SW480 (cell line): ENCODE measurements at regions not wholly inside any gene's neighbourhood (a gene's known extent, or its start where the extent isn't known, plus 50 kb on each side); places are given as distances from the start of the nearest gene placed in this dataset.

Experiments used
- DNase-seq: peaks from one replicate; pipeline ENCODE4 v3.0.0-alpha.2; 2016; ENCODE audit warnings: low spot score

DNA sequence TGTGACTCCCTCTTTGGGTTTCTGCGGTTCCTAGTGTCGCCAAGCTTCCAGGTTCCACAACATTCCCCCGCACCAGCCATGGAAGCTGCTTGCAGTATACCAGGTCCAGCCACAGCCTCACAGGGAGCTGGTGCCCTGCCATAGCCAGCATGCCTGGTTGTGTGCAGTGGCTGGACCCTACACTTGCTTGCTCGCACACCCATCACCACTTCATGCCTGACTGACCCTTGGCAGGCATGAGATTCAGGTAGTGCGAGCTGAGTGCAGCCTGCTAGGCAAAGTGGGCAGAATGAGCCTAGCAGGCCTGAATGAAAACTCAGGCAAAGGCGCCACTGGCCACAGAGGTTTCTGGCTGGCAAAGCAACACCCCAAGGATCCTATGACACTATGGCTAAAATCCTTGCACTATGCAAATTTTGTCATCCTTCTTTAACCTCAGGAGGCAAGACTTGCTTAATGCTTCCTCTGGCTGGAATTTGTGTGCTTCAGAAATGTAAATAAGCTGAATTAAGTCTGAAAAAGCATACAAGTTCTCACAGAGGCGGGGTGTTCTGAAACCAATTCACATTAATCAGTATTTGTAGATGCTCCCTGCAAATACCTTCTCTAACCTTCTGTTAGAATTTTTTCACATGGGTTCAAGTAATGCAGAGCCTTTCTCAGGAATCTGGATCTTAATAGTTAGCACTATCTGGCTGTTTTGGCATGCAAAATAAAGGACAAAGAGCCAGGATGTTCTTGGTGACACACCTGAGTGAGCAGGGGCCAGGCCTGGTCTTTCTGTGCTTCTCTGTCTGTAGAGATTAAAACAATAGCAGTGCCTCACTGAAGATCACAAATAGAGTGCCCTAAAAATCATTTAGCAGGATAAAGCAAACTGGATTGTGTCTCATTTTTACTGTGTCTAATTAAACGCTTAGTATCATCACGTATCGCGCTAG, 256.9 kb downstream of the GPATCH2 start:
- no peak for DNase-seq

DNA sequence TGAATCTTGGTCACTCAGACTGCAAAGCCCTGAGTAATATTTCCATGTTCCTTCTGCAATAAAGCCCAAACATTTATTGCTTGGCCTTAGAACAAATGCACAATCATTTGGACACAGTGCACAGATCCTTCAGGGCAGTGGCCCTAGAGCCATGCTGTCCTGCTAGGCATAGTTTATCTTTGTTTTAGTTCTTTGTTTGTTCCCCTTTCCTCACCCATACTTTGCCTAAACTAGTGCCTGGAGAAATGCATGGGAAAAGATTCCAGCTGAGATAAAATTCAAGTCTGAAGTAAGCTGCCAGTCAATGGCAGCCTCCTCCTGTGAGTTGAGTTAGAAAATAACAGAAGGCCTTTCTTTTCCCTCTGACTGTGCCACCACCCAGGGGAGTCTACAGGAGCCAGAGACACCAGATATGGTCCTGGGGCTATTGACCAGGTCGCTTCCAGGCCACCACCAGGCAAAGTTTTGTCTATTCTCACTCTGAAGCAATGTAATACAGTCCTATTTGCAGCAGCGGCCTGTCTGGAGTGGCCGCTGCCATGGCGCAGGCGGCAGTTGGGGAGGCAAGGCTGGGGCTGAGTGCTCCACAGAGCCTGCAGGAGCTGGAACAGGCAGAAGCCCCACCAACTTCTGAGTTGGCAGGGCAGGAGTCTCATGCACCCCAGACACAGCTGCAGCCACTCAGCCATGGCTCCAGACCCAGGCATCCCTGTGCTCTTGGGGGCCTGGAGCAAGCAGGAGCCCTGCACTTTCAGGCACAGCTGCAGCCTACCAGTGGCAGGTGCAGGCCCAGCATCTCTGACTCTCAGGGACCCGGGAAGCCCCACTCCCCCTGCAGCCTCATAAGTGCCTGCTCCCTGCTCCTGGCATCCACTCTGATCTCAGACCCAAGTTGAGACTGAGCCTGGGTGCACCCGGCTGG, 258.6 kb downstream of the GPATCH2 start:
- no peak for DNase-seq

DNA sequence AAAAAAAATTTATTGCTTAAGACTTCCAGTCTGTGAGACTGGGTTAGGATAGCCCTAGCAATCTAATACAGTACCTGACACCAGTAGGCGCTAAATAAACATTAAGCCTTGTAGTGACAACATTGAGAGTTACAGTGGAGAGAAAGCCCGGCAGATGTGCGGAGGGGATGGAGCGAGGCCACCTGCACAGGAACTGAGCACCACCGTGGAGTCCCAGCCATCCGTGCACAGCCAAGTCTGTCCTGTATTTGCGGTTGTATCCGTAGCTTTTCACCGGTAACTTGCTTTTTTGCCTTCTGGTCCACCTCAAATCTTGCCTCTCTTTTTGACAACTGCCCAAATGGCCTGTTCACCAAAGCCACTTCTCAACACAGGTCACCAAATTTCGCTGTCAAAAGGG, 260.1 kb downstream of the GPATCH2 start:
- no peak for DNase-seq

DNA sequence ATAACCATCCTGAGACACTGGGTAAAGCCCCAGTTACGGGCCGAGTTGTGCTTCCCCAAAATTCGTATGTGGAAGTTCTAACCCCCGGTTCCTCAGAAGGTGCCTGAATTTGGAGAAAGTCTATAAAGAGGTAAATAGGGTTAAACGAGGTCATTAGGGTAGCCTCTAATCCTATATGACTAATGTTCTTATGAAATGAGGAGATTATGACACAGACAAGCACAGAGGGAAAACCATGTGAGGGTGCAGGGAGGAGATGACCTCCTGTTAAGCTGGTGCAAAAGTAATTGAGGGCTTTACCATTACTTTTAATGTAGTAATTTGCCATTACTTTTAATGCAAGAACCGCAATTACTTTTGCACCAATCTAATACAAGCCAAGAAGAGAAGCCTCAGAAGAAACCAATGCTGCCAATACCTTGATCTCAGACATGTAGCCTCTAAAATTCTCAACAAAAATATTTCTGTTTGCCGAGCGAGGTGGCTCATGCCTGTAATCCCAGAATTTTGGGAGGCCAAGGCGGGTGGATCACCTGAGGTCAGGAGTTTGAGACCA, 260.8 kb downstream of the GPATCH2 start:
- no peak for DNase-seq

DNA sequence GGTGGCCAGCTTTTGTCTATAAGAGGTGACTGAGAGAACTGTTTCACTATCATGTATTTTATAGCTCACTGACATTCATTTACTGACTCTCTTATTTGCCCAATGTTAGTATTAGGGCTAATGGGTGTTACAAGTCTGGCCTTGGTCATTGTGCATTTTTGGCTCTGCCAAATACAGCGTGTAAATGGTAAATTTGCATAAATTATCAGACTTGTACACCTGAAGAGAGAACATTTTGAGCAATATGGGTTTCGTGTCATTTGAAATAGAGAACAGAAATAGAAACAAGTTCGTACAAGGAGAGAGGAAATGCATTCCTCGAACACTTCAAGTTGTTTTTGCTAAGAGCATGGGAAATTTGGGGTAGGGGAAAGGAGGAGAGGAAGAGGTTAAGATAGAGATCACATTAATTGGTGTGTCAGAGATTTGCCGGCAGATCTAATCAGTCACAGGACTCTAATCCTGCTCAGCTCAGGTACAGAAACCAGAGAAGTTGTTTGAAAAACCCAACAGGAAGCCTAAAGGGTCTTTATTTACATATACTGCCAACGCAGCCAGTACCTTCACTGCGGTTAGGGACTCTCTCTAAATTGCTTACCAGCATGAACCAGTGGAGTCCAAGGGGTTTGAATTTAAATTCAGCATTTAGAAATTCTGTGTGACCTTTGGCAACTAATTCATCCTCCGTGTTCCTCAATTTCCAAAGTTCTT, 261.5 kb downstream of the GPATCH2 start:
- DNase-seq: no peak

DNA sequence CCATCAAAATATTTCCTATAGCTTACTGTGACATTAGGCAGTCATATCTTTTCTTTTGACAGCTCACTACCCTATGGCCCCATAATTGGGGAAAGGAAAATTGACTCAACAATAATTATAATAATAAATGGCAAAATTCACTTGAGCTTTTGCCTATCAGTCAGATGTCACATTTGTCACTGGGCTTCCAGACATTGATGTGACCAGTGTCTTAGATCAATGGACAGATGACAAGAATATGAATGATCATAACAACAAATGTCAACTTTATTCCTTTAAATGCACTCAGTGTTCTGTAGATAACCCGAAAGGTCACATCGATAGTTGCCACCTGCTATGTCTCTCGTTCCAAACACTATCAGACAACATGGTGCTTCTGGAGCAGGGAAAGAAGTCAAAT, 266.7 kb downstream of the GPATCH2 start:
- DNase-seq: no peak

DNA sequence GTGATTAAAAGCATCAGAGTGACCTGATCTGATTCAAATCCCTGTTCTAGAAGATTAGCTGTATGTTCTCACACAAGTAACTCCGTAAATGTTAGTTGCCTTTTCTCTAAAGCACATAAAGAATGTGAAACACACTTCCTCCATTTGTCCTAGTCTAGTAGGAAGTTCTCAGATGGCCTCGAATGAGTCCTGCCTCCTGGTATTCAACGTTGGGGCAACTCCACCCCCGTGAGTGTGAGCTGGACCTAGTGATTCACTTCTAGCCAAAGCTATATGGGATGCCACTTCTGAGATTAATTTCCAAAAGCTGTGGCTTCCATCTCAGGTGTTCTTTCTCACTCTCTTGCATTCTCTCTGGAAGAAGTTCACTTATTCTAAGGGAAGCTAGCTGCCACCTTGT, 267.6 kb downstream of the GPATCH2 start:
- DNase-seq: no peak

DNA sequence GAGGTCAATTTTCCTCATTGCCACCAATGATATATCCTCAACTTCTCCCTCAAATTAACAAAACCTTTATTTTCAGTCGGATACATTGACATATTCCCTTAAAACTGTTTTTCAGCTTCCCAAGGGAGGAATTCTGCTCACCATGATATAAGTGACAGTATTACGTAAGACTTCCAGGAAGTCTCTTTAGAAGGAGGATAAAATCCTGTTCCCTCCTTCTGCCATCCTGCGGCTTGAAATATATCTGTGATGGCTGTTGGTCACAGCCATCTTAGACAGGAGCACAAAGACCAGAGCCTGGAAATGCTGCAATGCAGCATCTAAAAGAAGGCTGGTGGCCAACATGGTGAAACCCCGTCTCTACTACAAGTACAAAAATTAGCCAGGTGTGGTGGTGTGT, 270.4 kb downstream of the GPATCH2 start:
- no peak for DNase-seq

DNA sequence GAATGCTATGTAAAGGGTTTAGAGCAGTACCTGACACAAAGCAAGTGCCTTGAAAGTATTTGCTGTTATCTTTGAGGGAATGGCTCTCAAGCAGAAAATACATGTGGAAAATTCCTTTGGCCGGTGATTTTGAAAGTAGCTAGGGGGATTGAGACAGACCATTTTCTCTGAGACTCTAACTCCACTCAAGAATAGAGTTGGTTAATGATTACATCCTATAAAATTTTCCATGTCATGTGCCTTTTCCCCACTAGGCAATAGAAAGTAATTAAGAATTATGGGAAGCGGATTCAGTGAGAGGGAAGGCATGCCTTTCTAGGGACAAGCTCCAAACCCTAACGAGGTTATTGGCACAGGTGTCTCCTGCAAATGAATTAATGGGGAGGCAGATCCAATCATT, 276.0 kb downstream of the GPATCH2 start:
- DNase-seq: no peak

DNA sequence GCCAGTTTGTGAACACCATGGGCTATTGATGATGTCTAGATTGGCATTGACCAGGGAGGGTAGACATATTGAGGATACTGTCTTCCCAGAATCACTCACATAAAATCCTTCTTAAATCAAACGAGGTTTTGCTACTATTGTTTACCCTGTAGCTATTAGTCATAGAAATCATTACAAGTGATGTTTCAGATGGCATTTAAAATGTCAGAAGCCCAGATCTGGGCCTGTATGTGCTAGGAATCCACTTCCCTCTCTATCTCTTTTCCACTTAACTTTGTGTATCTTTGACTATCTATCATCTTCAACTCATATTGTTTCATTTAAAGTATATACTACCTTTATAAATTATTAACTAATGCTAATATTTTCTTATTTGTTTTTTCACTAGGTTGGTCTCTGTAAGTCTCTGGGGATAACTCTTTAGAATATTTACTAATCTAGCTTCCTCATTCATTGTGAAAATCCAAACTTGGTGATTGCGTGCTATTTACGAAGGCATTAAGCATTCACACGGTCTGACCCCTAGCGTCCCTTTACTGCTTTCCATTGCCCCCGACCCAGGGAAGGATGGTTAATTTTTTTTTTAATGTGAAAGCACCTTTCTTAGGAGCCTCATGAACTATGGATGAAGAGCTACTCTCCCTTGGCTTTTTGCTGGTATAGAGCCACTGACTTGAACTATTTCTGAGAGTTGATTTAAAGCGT, 281.8 kb downstream of the GPATCH2 start:
- DNase-seq: no peak

DNA sequence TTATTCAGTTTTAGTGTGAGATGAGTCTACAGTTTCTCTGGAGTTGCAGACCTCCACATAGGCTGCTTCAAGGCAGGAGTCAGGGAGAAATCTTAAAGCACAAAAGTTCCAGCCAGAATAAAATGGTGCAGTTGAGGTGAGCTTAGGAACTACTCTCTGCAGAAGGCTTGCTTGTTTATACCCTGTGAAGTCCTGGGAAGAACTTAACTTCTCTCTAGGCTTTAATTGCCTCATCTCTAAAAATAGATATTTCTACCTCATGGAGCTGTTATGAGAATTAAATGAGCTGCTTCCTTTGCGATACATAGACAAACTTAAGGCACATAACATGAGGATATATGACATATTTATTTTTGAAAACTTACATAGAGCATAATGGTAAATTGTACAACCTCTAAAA, 286.2 kb downstream of the GPATCH2 start:
- no peak for DNase-seq

DNA sequence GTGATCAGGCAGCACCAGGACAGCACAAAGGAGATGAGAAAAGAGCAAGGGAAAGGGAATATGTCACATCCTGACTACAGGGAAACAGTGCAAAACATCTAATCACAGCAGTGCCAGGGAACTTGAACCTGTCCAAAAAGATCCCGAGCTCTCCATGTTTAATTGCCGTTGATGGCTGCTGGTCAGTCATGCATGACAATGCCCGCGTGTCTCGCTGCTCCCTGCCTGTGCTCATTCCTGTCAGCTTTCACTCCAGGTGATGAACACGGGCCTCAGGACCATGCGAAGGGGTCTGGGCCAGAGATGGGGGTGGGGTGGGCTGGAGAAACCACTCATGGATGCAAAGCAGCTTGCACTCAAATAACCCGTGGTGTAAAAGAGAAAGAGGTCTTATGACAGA, 287.0 kb downstream of the GPATCH2 start:
- no peak for DNase-seq

DNA sequence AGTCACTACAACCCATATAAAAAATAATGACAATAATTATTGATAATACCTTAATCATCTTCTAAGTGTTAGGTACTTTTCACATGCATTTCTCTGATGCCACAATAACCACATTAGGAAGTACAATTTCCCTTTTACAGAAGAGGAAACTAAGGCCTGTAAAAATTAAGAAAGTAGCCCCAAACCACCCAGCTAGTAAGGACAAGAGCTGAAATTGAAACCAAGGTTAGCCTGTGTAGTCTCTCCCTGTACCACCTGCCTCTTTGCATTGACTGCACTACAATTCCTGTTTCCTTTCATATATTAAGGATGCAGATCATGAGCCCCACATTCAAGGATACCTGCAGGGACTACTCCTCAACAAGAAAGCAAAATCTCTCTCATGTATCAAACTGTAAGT, 288.8 kb downstream of the GPATCH2 start:
- DNase-seq: no peak

DNA sequence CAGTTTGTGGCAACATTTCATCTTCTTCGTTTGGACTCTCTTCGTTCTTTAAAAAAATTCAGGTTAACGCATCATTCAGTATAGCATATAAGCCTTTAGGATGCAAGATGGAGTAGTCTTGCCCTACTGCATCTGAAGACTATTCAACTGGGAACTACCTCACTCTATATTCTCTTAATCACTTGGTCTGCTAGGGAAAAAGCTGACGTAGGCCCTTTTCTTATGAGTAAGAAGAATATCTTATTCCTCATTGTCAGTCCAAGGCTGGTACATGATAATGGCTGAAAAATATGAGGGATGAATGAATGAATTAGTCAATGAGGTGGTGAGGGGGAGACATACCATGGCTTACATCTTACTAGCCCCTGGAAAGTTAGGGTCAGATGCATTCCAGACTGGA, 294.2 kb downstream of the GPATCH2 start:
- no peak for DNase-seq

DNA sequence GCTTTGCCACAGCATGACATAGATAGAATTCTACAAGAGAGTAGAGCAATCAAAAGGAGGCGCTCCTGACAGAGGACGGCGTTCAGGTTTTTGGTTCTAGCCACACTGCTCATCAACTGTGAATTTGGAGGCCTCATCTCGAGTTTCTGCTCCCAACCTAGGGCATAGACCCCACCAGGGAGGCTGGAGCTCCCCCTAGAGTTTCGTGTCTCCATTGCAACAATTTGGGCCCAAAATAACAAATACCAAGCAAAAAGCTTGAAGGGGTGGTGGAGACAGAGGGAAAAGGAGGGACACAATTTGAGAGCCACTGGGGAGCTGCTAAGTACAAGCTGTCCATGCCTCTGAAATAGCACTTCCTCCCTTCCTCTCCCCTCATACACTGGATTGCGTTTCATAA, 297.0 kb downstream of the GPATCH2 start:
- DNase-seq: peak; percentile 13

DNA sequence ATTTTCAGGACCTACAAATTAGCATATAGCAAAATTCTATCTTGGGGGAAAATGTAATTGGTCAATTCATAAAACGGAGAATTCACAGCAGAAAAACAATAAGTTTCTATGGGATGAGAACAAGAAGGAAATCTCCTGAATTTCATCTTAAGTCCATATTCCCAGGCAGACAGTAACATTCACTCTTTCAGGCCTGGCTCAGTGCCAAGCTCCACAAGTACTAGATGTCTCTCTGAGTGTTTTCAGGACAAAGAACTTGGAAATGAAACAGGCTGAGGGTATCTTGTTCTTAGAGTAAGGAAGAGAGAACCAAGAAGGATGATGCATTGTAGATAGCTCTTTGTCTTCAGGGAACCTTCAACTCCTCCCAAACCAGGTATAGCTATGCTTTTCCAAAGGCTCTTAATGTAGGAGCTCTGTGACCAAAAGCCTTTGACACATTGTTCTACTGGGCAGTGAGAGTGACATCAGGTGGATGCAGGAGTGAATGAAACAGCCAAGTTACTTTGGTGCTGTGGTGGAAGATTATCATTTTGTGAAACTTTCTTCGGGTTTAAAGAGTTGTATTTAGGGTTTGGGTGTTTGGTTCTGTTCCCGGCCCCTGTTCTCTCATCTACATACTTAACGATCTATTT, 298.3 kb downstream of the GPATCH2 start:
- peak; percentile 3 for DNase-seq

DNA sequence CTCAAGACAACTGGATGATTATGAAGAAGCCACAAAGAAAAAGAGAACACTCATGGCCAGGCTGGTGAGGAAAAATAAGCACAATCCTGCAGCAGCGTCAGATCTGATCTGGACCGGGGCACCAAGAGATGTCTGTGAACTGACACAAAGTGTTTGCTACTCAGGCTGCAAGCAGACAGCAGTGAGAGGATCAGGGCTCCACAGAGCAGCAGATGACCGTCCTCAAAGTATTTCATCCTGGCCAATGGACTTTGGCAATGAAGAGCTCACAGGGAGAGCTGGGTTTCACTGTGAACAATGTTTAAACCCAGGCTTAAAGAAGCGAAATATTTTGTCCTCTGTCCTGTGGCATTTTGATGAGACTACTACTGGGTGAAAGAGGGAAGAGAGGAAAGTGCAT, 299.2 kb downstream of the GPATCH2 start:
- DNase-seq: no peak

DNA sequence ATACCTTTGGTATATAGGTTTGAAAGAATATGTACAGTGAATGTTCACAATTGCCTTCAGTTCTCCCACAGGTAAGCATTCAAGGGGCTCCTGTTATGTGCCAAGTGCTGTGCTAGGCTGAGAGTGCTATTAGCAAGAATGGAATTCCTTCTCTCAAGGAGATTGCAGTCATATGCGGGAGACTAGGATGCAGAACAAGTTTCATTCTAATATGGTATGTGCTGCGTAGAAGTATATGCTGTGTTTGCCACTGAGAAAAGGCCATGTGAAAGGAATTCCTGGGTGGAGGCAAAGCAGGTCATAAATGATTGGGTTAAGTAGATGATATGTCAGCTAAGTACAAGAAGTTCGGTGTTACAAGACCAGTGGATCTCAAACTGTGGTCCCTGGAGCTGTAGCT, 303.0 kb downstream of the GPATCH2 start:
- DNase-seq: no peak

DNA sequence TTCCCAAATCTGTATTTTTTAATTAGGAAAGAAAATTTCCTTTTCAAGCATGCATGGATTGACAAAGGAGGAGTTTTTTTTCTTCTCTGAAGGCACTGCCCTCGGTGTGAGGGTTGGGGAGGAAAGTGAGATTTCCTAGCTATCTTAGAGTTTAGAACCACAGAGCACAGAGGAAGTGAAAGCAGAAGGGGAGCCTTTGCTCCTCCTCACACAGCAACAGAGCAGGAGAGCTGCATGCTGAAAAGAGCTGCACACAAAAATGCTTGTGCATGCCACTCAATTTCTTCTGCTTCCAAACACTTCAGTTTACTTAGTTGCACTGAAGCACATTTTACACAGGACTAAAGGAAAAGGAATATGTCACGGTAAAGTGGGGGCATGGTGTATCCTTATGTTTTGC, 308.1 kb downstream of the GPATCH2 start:
- DNase-seq: no peak

DNA sequence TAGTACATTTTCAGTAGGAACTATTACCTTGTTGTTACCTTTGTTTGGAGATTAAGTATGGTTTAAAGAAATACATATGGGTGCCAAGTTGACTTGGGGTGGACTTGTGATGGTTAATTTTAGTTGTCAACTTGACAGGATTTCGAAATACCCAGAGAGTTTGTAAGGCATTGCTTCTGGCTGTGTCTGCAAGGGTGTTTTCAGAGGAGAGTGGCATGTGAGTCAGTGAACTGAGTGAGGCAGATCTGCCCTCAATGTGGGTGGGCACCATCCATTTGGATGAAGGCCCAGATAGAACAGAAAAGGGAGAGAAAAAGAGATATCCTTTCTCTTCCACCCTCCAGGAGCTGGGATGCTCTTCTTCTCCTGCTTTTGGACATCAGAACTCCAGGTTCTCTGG, 315.5 kb downstream of the GPATCH2 start:
- no peak for DNase-seq

DNA sequence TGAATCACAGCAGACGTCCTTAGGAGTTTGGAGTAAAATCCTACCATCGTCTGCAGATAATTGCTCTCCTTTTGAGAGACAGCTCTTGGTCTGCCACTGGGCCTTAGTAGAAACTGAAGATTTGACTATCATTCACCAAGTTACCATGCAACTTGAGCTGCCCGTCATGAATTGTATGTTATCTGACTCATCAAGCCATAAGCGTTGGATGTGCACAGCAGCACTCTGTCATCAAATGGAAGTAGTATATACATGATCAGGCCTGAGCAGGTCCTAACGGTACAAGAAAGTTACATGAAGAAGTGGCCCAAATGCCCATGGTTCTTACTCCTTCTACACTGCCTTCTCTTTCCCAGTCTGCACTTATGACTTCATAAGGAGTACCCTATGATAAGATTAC, 317.8 kb downstream of the GPATCH2 start:
- DNase-seq: no peak
